Glutamatergic neuron (in vitro differentiated cells): ENCODE measurements at regions not wholly inside any gene's neighbourhood (a gene's known extent, or its start where the extent isn't known, plus 50 kb on each side); places are given as distances from the start of the nearest gene placed in this dataset.

ENCODE experiments used
- DNase-seq: peaks from one replicate; pipeline ENCODE4 v3.0.0; 2022
- H3K27ac Mint-ChIP-seq: one replicate; pipeline ENCODE4 v1.8.0; 2020; ENCODE audit warnings: mild to moderate bottlenecking, mixed read lengths, inconsistent platforms; ENCODE audit not compliant: unreplicated experiment
- H3K27me3 Mint-ChIP-seq: one replicate; pipeline ENCODE4 v1.8.0; 2020; ENCODE audit warnings: mild to moderate bottlenecking, moderate library complexity, mixed read lengths, inconsistent platforms; ENCODE audit not compliant: unreplicated experiment
- H3K36me3 Mint-ChIP-seq: one replicate; pipeline ENCODE4 v1.8.0; 2020; ENCODE audit warnings: mild to moderate bottlenecking, mixed read lengths, inconsistent platforms; ENCODE audit not compliant: unreplicated experiment
- H3K4me1 Mint-ChIP-seq: one replicate; pipeline ENCODE4 v1.8.0; 2020; ENCODE audit warnings: mild to moderate bottlenecking, low read depth, mixed read lengths, inconsistent platforms; ENCODE audit not compliant: unreplicated experiment
- H3K4me3 Mint-ChIP-seq: one replicate; pipeline ENCODE4 v1.8.0; 2020; ENCODE audit warnings: mild to moderate bottlenecking, mixed read lengths, inconsistent platforms; ENCODE audit not compliant: unreplicated experiment
- H3K9me3 Mint-ChIP-seq: one replicate; pipeline ENCODE4 v1.8.0; 2020; ENCODE audit warnings: mild to moderate bottlenecking, moderate library complexity, mixed read lengths, inconsistent platforms; ENCODE audit not compliant: unreplicated experiment
- TF ChIP-seq, protein P1 (sequence below): fragments of 200-600 bp; sonication (generic); IDR thresholded peaks from one replicate; pipeline ENCODE4 v1.5.0; 2021; ENCODE audit not compliant: partially characterized antibody, unreplicated experiment

GRCh38 chr15:25608926-25609325, 170.1 kb upstream of the UBE3A start:
- DNase-seq: no peak
- no peak overlapping the region for H3K4me3 Mint-ChIP-seq
- no peak overlapping the region for H3K27ac Mint-ChIP-seq
- H3K9me3 Mint-ChIP-seq: peaks cover 2% of the 10 kb centered on the region
- TF ChIP-seq, protein P1, sequence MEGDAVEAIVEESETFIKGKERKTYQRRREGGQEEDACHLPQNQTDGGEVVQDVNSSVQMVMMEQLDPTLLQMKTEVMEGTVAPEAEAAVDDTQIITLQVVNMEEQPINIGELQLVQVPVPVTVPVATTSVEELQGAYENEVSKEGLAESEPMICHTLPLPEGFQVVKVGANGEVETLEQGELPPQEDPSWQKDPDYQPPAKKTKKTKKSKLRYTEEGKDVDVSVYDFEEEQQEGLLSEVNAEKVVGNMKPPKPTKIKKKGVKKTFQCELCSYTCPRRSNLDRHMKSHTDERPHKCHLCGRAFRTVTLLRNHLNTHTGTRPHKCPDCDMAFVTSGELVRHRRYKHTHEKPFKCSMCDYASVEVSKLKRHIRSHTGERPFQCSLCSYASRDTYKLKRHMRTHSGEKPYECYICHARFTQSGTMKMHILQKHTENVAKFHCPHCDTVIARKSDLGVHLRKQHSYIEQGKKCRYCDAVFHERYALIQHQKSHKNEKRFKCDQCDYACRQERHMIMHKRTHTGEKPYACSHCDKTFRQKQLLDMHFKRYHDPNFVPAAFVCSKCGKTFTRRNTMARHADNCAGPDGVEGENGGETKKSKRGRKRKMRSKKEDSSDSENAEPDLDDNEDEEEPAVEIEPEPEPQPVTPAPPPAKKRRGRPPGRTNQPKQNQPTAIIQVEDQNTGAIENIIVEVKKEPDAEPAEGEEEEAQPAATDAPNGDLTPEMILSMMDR: no peak
- H3K27me3 Mint-ChIP-seq: no peaks in the 10 kb centered on the region
- no peaks in the 10 kb centered on the region for H3K36me3 Mint-ChIP-seq
- H3K4me1 Mint-ChIP-seq: no peaks in the 10 kb centered on the region

- H3K4me3 Mint-ChIP-seq: no peak overlapping the region
- TF ChIP-seq, protein P1: no peak
- no peak overlapping the region for H3K27ac Mint-ChIP-seq
- H3K27me3 Mint-ChIP-seq: no peaks in the 10 kb centered on the region
- no peak for DNase-seq
- H3K4me1 Mint-ChIP-seq: no peaks in the 10 kb centered on the region
- no peaks in the 10 kb centered on the region for H3K36me3 Mint-ChIP-seq
- H3K9me3 Mint-ChIP-seq: peaks cover 3% of the 10 kb centered on the region
Measured at GRCh38 chr15:25605151-25605550, 166.3 kb upstream of the UBE3A start.

DNA sequence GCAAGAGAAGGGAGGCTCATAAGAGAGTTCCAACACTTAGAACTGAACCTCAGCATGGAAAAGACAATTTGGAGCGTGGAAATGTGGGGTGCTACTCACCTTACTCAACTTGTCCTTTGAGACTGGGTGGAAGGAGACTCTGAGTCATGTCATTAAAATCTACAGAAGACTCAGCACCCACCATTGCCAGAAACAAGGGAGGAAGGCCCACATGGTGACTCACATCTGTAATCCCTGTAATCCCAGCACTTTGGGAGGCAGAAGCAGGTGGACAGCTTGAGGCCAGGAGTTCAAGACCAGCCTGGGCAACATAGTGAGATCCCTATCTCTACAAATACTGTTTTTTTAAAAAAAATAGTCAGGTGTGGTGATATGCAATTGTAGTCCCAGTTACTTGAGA, 161.9 kb upstream of the UBE3A start:
- no peak for DNase-seq
- Mint-ChIP-seq H3K27ac (no peak overlapping the region), H3K36me3 (peaks cover 3% of the 10 kb centered on the region), H3K4me1 (peaks cover 5% of the 10 kb centered on the region), H3K9me3 (peaks cover 7% of the 10 kb centered on the region), H3K27me3 (peaks cover 9% of the 10 kb centered on the region), H3K4me3 (no peak overlapping the region)
- TF ChIP-seq, protein P1: no peak

- Mint-ChIP-seq H3K9me3 (peaks cover 4% of the 10 kb centered on the region), H3K27ac (peak overlapping the region; percentile 31), H3K27me3 (peaks cover 9% of the 10 kb centered on the region), H3K4me3 (peak overlapping the region; percentile 30), H3K4me1 (peaks cover 5% of the 10 kb centered on the region), H3K36me3 (peaks cover 14% of the 10 kb centered on the region)
- DNase-seq: no peak
- TF ChIP-seq, protein P1: no peak
Measured at GRCh38 chr15:25597571-25597970, 158.7 kb upstream of the UBE3A start.

- DNase-seq: no peak
- Mint-ChIP-seq H3K4me1 (peaks cover 5% of the 10 kb centered on the region), H3K4me3 (peak overlapping the region; percentile 30), H3K36me3 (peaks cover 14% of the 10 kb centered on the region), H3K27me3 (peaks cover 9% of the 10 kb centered on the region), H3K9me3 (peaks cover 4% of the 10 kb centered on the region), H3K27ac (no peak overlapping the region)
- TF ChIP-seq, protein P1: no peak
Measured at GRCh38 chr15:25596644-25597562, 158.1 kb upstream of the UBE3A start.
